Mucosa of descending colon (tissue), 3 donors: ENCODE measurements at regions not wholly inside any gene's neighbourhood (a gene's known extent, or its start where the extent isn't known, plus 50 kb on each side); places are given as distances from the start of the nearest gene placed in this dataset.
A peak's percentile ranks its signal among the peaks of the same experiment; 100 is the strongest.

Experiments
- ATAC-seq: fragments of 200-7000 bp; cut with Tn5 transposase; one replicate; pipeline ENCODE4 v1.9.1; 2020; ENCODE audit warnings: mild to moderate bottlenecking, moderate library complexity
- DNase-seq, 3 donors: peaks; one replicate each; pipeline ENCODE4 v3.0.0-alpha.2; 2020
- H3K36me3 ChIP-seq: fragments of 200-600 bp; one replicate; pipeline ENCODE4 v1.8.0; 2021; ENCODE audit warnings: low read depth, mild to moderate bottlenecking
- H3K4me1 ChIP-seq: fragments of 200-600 bp; one replicate; pipeline ENCODE4 v1.8.0; 2021; ENCODE audit warnings: low read depth, mild to moderate bottlenecking
- H3K4me3 ChIP-seq: fragments of 200-600 bp; one replicate; pipeline ENCODE4 v1.8.0; 2021; ENCODE audit warnings: mild to moderate bottlenecking
- H3K9me3 ChIP-seq: fragments of 200-600 bp; one replicate; pipeline ENCODE4 v1.8.0; 2021; ENCODE audit warnings: mild to moderate bottlenecking
- intact Hi-C, 2 donors: fragments of 100-400 bp; cut with DNase I in 1 of 2; cut with micrococcal nuclease in 1 of 2; formaldehyde crosslinking; loops; one replicate each; pipeline versions ENCODE4 v1.11.0 to v1.11.1; 2022; cut with DNase I, micrococcal nuclease
- TF ChIP-seq, protein P1 (sequence below): fragments of 200-600 bp; IDR thresholded peaks from one replicate; pipeline ENCODE4 v1.8.0; 2022; ENCODE audit warnings: antibody characterized with exemption, mild to moderate bottlenecking
- donor health status: DM: no; HTN: no; CAD: no; lungs with moderate emphysema.
- donor health status: DM: no; HTN: no; CAD: no.
- donor health status: DM: no; HTN: yes; CAD: no.

DNA sequence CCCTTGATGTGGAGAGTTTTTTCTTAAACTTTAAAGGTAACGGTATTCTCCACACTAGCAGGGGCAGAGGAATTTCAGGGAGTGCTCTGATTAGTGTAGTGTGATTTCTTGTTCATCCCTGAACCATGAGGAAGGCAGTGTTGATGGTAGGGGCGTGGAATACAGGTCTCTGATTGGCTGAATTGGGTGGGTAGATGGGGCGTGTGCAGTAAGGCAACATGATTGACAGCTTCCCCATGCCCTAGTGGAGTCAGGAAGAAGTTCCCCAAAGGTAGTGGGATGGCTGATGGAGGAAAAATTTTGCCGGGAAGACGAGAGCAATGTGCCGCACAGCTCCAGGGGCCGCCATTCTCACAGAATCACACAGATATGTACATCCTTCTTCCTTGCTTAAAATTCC lies 97.4 kb upstream of the SALL4 start:
- no peak overlapping the region for H3K4me3 ChIP-seq
- DNase-seq (no peak), ATAC-seq (no peak)
- no peaks in the 10 kb centered on the region for H3K36me3 ChIP-seq
- no peaks in the 10 kb centered on the region for H3K4me1 ChIP-seq
- TF ChIP-seq, protein P1, sequence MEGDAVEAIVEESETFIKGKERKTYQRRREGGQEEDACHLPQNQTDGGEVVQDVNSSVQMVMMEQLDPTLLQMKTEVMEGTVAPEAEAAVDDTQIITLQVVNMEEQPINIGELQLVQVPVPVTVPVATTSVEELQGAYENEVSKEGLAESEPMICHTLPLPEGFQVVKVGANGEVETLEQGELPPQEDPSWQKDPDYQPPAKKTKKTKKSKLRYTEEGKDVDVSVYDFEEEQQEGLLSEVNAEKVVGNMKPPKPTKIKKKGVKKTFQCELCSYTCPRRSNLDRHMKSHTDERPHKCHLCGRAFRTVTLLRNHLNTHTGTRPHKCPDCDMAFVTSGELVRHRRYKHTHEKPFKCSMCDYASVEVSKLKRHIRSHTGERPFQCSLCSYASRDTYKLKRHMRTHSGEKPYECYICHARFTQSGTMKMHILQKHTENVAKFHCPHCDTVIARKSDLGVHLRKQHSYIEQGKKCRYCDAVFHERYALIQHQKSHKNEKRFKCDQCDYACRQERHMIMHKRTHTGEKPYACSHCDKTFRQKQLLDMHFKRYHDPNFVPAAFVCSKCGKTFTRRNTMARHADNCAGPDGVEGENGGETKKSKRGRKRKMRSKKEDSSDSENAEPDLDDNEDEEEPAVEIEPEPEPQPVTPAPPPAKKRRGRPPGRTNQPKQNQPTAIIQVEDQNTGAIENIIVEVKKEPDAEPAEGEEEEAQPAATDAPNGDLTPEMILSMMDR: no peak
- intact Hi-C loops: no loop called here
- no peaks in the 10 kb centered on the region for H3K9me3 ChIP-seq

DNA sequence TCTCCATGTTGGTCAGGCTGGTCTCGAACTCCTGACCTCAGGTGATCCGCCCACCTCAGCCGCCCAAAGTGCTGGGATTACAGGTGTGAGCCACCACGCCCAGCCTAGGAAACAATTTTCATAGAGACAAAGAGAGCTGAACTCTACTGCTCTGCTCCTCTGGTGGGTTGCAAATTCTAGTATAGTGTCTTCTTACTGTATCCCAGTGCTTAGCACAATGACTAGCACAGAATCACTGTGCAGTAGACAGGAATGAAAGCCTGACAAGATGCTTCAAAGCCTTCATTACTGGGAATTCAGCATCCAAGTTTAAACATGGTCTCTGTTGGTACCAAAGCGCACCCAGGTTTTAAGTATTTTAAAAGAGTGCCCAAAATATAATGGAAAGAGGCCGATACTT lies 96.5 kb upstream of the SALL4 start:
- no peak for DNase-seq
- intact Hi-C loops: no loop called here
- TF ChIP-seq, protein P1: no peak
- no peaks in the 10 kb centered on the region for H3K9me3 ChIP-seq
- no peaks in the 10 kb centered on the region for H3K36me3 ChIP-seq
- H3K4me1 ChIP-seq: no peaks in the 10 kb centered on the region
- H3K4me3 ChIP-seq: no peak overlapping the region
- no peak for ATAC-seq

DNA sequence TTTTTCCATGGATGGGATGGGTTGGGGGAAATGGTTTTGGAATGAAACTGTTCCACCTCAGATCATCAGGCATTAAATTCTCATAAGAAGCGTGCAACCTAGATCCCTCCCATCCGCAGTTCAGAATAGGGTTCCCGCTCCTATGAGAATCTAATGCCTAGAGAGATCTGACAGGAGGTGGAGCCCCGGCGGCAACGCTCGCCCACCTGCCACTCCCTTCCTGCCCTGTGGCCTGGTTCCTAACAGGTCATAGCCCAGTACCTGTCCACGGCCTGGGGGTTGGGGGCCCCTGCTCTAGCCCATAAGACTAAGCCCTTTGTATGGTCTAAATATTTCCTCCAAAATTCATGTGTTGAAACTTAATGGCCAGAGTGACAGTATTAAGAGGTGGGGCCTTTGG lies 92.3 kb upstream of the SALL4 start:
- Histone ChIP-seq H3K4me1 (no peaks in the 10 kb centered on the region), H3K4me3 (no peak overlapping the region), H3K9me3 (no peaks in the 10 kb centered on the region), H3K36me3 (no peaks in the 10 kb centered on the region)
- ATAC-seq (peak; percentile 87), DNase-seq (peak in 1 of 3 donors; percentile 5)
- TF ChIP-seq, protein P1: no peak
- intact Hi-C loops: no loop called here

DNA sequence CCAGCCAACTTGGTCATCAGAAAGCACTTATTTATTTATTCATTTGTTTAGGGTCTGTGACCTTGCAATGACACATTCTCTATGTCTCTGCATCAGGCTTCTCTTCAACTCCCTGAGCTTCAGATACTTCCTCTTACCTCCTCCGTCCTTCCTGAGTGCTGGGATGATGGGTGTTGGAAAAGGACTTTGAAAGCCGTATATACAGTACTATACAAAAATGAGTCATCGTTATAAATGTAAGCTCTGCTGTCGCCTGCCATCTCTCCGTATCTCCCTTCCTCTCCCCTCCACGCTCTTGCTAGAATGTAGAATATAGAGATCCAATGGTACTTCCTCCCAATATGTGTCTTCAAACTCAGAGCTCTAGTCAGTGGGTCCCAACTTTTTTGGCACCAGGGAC lies 91.9 kb upstream of the SALL4 start:
- no peak overlapping the region for H3K4me3 ChIP-seq
- no peaks in the 10 kb centered on the region for H3K4me1 ChIP-seq
- no peaks in the 10 kb centered on the region for H3K9me3 ChIP-seq
- TF ChIP-seq, protein P1: no peak
- H3K36me3 ChIP-seq: no peaks in the 10 kb centered on the region
- DNase-seq: peak in 1 of 3 donors; percentile 4
- intact Hi-C loops: no loop called here
- ATAC-seq: peak; percentile 99

DNA sequence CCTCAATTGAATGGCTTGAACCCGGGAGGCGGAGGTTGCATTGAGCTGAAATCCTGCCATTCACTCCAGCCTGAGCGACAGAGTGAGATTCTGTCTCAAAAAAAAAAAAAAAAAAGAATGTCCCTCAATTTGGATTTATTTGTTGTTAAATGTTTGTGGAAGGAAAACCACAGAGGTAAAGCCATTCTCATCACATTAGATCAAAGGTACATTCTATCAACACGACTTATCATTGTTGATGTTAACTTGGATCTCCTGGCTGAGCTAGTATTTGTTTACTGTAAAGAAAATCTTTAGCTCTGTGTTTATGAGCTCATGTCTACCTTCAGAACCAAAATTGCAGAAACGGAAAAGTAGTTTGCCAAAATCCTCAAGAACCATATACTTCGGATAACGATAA lies 91.4 kb upstream of the SALL4 start:
- Histone ChIP-seq H3K4me3 (no peak overlapping the region), H3K4me1 (no peaks in the 10 kb centered on the region), H3K36me3 (no peaks in the 10 kb centered on the region), H3K9me3 (no peaks in the 10 kb centered on the region)
- TF ChIP-seq, protein P1: no peak
- ATAC-seq (no peak), DNase-seq (no peak)
- intact Hi-C loops: no loop called here

DNA sequence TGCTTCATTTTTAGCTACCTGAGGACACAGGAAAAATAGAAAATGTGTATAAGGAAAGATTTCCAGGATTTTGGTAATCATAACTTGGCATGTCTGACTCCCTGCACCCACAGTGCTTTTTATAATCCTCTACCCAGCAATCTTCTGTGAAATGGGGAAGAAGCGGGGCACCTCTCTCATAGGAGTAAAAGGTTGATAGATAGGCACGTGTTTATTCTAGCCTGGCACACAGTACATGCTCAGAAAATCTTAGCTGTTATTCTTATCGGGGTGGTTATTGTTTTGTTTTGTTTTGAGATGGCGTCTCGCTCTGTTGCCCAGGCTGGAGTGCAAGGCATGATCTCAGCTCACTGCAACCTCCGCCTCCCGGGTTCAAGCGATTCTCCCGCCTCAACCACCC lies 87.7 kb upstream of the SALL4 start:
- Histone ChIP-seq H3K4me1 (no peaks in the 10 kb centered on the region), H3K9me3 (no peaks in the 10 kb centered on the region), H3K4me3 (no peak overlapping the region), H3K36me3 (no peaks in the 10 kb centered on the region)
- intact Hi-C loops: no loop called here
- ATAC-seq (no peak), DNase-seq (no peak)
- TF ChIP-seq, protein P1: no peak
